ENCODE measurements at regions not wholly inside any gene's neighbourhood (a gene's known extent, or its start where the extent isn't known, plus 50 kb on each side); places are given as distances from the start of the nearest gene placed in this dataset.

GRCh38 chr9:99385215-99385614 is 163.1 kb downstream of the SEC61B start:
- no peaks in the 10 kb centered on the region for H3K27me3 ChIP-seq (replicated peaks in 1 of 4; ENCODE audit: control insufficient read depth in 3 of 4, extremely low read depth in 1 of 4, insufficient read depth in 3 of 4, low read length in 3 of 4)
- H3K27ac ChIP-seq (ENCODE audit: low read depth, low read length), result no peak overlapping the region
- H4K20me1 ChIP-seq (replicated peaks in 1 of 2; ENCODE audit: control insufficient read depth in 1 of 2, insufficient read depth in 2 of 2, low read length in 2 of 2), result no peaks in the 10 kb centered on the region
- H2BK5ac ChIP-seq (ENCODE audit: low read depth, low read length), result no peak overlapping the region
- H2BK120ac ChIP-seq (replicated peaks; ENCODE audit: low read depth, low read length), result no peak overlapping the region
- no peak overlapping the region for H2AFZ ChIP-seq (ENCODE audit: low read length)
- H3K9ac ChIP-seq (replicated peaks in 1 of 4; ENCODE audit: extremely low read depth in 1 of 4, low read depth in 3 of 4, low read length in 3 of 4), result no peak overlapping the region
- POLR2A ChIA-PET (ENCODE audit: partially characterized antibody), result no interaction called here
- H2BK12ac ChIP-seq (ENCODE audit: low read depth, low read length), result no peak overlapping the region
- H2BK20ac ChIP-seq (ENCODE audit: low read length), result no peak overlapping the region
- no peaks in the 10 kb centered on the region for H3K79me2 ChIP-seq (ENCODE audit: control insufficient read depth in 1 of 2, insufficient read depth in 2 of 2, low read length in 2 of 2)
- no peak overlapping the region for H3K56ac ChIP-seq (replicated peaks; ENCODE audit: insufficient read length, low read depth, low read length)
- no peaks in the 10 kb centered on the region for H3K9me3 ChIP-seq (ENCODE audit: insufficient read depth in 2 of 2, low read depth in 1 of 2, low read length in 1 of 2)
- no peaks in the 10 kb centered on the region; the same call in 1 of the 2 replicates for H3K23me2 ChIP-seq (ENCODE audit: low read depth, low read length)
- no peak overlapping the region for H4K5ac ChIP-seq (ENCODE audit: insufficient read length, low read depth, low read length)
- TF ChIP-seq, protein P1, sequence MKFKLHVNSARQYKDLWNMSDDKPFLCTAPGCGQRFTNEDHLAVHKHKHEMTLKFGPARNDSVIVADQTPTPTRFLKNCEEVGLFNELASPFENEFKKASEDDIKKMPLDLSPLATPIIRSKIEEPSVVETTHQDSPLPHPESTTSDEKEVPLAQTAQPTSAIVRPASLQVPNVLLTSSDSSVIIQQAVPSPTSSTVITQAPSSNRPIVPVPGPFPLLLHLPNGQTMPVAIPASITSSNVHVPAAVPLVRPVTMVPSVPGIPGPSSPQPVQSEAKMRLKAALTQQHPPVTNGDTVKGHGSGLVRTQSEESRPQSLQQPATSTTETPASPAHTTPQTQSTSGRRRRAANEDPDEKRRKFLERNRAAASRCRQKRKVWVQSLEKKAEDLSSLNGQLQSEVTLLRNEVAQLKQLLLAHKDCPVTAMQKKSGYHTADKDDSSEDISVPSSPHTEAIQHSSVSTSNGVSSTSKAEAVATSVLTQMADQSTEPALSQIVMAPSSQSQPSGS (IDR thresholded peaks at IDR 0.05; ENCODE audit: low read length), result no peak
- 0 out of 4 replicates have a peak, but pooled peaks of 1 of the 2 experiments have one; percentile 4 for TF ChIP-seq RAD21 (IDR thresholded peaks at IDR 0.05 in 1 of 2, conservative IDR thresholded peaks at IDR 0.05 in 1 of 2; ENCODE audit: low read depth in 2 of 2, low read length in 2 of 2)
- no peak overlapping the region for H4K91ac ChIP-seq (replicated peaks; ENCODE audit: insufficient read length, low read length)
- H2BK15ac ChIP-seq (ENCODE audit: low read length), result no peak overlapping the region
- H3K4me1 ChIP-seq (replicated peaks in 1 of 4; ENCODE audit: control insufficient read depth in 3 of 4, insufficient read depth in 4 of 4, low read length in 3 of 4), result no peaks in the 10 kb centered on the region
- WGBS, 2 experiments (ENCODE audit: extremely low coverage in 1 of 2, insufficient coverage in 1 of 2, insufficient read length in 1 of 2, insufficient replicate concordance in 2 of 2, low coverage in 1 of 2, low lambda C conversion rate in 2 of 2, missing lambda C conversion rate in 1 of 2), result 94% methylated on average over 4 of the region's 4 CpGs; no CpG with 5 or more reads in 1 of the 2 experiments
- no peak overlapping the region for H3K14ac ChIP-seq (ENCODE audit: insufficient read length)
- no peak overlapping the region for H3K4ac ChIP-seq (replicated peaks; ENCODE audit: insufficient read length, low read depth, low read length)
- H3K4me3 ChIP-seq (ENCODE audit: extremely low read depth in 1 of 4, insufficient read depth in 2 of 4, low read depth in 3 of 4, low read length in 4 of 4), result no peak overlapping the region
- H3K79me1 ChIP-seq (ENCODE audit: low read depth, low read length), result no peaks in the 10 kb centered on the region
- no peak overlapping the region for H3K23ac ChIP-seq (ENCODE audit: insufficient read length)
- no peak overlapping the region for H3K18ac ChIP-seq (ENCODE audit: extremely low read depth, low read length)
- H4K8ac ChIP-seq (ENCODE audit: extremely low read depth, insufficient read depth, low read length), result no peak overlapping the region
- CTCF ChIA-PET (ENCODE audit: partially characterized antibody), result interaction anchor here (0.6 to 1.1 kb wide), 3 partner anchors 12 to 67 kb away, joined by 3 read pairs; no protein-coding TSS in a partner anchor
- no peaks in the 10 kb centered on the region for H3K36me3 ChIP-seq (ENCODE audit: control insufficient read depth in 2 of 4, insufficient read depth in 4 of 4, low read length in 3 of 4)
- FAIRE-seq (no peak), DNase-seq (ENCODE audit: low read depth in 1 of 2, low spot score in 2 of 2) (no peak)
- H3K4me2 ChIP-seq (ENCODE audit: insufficient read depth in 1 of 2, low read depth in 2 of 2, low read length in 2 of 2), result no peak overlapping the region
- no peak overlapping the region for H2AK5ac ChIP-seq (ENCODE audit: low read depth, low read length)
